SK-N-DZ (cell line): ENCODE measurements at regions not wholly inside any gene's neighbourhood (a gene's known extent, or its start where the extent isn't known, plus 50 kb on each side); places are given as distances from the start of the nearest gene placed in this dataset.
"Not testable (repeated sequence)": the region's sequence is repeated elsewhere in the genome, so short reads cannot be mapped to it uniquely, and the experiment has no call there.

Experiments used
- DNase-seq: peaks from one replicate; pipeline ENCODE4 v3.0.0-alpha.2; 2015; ENCODE audit warnings: low spot score

- no peak for DNase-seq
Measured at GRCh38 chr5:118379470-118379869, 608.9 kb downstream of the DTWD2 start.

- DNase-seq = no peak
Measured at GRCh38 chr5:118378959-118379358, 609.4 kb downstream of the DTWD2 start.

- no peak for DNase-seq
Measured at GRCh38 chr5:118377420-118377819, 610.9 kb downstream of the DTWD2 start.

- DNase-seq = no peak
Measured at GRCh38 chr5:118371973-118372831, 616.1 kb downstream of the DTWD2 start.

GRCh38 chr5:118366429-118366828 lies 621.9 kb downstream of the DTWD2 start:
- no peak for DNase-seq

DNA sequence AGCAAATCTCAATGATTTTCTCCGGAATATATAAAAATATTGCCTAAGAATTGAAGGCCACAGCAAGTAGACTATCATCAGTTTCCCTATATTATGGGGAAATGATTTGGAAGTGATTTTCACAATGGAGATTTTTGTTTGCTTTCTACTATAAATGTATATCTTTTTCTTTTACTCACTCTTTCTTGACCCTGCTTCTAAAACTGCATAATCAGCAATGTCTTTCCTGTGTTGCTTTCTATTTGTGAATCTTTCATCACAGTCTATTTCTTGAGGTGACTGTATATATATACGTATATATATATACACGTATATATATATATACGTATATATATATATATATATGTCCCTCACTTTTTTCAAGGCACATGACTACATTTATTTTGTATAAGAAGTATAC lies 622.6 kb downstream of the DTWD2 start:
- no peak for DNase-seq

DNA sequence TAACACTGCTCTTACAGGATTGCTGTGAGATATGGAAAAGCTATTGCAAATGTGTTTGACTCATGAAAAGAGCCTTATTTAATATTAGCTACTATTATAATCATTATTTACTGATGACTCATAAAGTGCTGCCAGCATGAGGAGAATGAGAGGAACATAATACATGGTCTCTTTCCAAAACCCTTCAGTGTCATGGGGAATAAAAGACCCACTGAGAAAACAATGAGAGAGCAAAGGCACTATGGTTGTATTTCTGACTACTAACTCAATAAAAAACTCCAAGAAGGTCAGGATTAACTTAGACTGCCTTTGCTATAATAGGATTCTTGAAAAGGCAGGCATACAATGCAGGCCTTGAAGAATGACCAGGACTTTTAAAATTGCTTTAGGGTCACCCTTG lies 633.5 kb downstream of the DTWD2 start:
- no peak for DNase-seq

- no peak for DNase-seq
Measured at GRCh38 chr5:118353970-118354369, 634.4 kb downstream of the DTWD2 start.

GRCh38 chr5:118336468-118336867 lies 651.9 kb downstream of the DTWD2 start:
- no peak for DNase-seq

DNA sequence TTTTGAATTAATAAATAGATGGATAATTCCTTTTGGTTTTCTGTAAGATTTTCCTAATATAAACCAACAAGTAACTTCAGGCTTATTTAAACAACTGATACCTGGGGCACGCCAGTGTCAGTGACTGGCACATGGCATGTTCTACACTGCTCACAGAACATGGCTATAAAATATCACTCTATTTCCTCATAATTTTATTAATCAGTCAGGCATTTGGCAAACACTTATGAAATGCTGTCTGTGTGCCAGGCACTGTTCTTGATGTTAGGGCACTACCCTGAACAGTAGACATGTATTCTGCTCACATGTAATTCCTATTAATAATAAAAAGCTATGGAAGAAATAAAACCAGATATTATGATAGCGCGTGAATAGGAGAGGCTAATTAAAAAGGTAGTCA lies 661.0 kb downstream of the DTWD2 start:
- DNase-seq = no peak

DNA sequence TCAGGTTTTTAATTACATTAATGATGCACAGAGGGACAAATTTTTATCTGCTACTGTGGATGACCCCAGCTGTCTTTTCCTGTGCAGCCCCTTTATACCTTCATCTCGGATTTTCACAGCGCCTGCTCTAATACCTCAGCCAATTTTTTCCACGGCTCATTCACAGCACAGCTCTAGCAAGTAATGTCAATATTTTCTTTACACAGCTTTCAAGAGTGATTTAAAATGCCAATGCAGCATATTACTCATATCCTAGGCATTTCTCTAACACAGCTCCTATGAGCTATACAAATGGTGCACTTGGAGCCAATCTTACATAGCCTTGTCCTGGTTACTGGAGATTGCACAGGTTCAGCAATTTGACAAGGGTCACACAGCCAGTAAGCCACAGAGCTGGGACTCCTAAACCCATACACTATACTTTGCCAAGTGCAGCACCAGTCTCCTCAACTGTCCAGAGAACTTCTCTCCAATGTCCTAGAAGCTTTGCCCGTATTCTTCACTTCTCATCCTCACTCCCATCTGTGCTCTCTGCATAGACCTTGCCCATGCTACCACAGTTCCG lies 661.8 kb downstream of the DTWD2 start:
- no peak for DNase-seq

DNA sequence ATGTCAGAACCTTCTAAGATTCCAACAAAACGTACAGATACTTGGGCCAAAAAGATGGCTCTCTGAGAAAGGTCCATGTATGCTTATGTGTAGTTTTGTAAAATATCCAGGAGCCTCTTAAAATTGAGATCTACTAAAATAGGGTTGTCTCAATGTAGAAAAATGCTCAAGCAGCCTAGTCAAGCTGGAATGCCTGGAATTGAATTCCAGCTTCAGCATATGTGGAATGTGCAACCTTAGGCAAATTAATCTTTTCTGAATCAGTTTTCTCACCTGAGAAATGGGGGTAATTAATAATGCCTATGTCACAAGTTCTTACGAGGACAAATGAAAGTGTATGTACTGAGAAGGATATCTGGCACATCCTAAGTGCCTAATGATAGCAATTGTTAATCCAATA lies 662.4 kb downstream of the DTWD2 start:
- DNase-seq = no peak

DNA sequence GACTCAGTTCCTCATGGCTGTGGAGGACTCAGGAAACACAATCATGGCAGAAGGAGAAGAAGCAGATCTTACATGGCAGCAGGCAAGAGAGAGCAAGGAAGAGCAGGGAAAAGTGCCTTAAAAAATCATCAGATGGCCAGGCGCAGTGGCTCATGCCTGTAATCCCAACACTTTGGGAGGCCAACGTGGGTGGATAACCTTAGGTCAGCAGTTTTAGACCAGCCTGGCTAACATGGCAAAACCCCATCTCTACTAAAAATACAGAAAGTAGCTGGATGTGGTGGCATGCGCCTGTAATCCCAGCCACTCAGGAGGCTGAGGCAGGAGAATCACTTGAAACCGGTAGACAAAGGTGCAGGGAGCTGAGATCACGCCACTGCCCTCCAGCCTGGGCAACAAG lies 664.6 kb downstream of the DTWD2 start:
- DNase-seq = not testable (repeated sequence)

DNA sequence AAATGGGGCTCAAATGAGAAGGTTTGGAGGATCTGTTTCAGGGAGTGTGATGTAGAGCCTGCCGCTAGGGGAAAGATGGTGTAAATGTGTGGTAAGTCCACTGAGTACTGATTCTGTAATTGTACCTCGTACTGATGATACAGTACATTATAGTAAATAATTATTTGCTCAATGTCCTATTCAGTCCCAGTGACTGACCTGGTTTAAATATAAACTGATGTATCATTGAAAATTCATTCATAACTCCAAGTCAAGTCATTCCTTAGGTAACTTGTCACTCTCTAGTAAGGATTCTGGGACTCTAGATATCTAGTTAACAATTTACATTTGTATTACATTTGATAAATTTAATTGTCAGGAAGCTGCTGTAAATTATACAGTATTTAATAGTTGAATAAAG lies 667.3 kb downstream of the DTWD2 start:
- no peak for DNase-seq

DNA sequence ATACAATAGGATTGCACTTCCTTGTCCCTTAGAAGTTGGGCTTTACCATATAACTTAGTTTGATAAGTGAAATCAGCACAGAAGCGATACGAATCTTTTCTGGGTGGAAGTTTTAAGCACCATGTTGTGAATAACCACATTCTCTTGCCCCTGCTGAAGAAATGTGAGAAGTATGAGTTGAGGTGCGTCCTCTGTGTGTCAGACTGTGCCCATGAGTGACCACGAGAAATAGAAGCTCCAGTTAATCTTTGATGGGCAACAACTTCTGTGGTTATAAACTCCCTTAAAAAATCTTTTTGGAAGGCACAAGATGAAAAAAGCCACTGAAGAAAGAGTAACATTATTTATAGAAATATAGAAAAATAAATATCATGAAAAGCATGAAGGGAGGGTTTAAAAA lies 668.2 kb downstream of the DTWD2 start:
- DNase-seq = no peak

- DNase-seq = no peak
Measured at GRCh38 chr5:118314931-118315330, 673.4 kb downstream of the DTWD2 start.

DNA sequence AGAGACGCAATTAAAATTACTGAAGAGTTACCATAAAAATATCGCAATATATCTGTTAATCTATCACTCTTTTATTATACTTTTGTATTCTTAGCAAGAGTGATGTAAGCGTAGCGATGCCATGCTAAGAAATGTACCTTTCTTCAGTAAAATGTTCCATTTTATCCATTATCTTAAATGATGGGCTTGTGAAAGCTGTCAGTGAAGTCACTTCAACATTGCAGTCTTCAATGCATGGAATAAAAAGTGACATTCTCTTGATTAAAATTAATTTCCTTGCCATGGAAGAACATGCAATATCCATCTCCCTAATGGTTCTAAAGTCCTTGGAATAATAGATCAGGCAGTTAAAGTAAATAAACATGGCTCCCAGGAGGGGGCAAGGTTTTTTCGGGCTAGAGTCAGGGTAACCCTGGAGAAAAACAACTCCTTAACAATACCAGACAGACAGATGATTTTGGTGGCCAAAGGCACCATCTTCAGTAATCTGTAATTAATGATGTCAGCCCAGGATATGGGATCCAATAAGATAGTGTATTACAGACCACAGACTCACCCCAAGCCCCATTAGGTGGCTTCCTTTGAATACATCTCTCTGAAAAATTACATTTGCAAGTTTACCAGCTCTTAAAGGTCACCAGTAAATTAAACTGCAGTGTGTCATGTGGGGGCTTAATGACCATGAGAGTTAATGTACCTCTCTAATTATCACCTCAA lies 677.1 kb downstream of the DTWD2 start:
- DNase-seq = no peak

- DNase-seq = no peak
Measured at GRCh38 chr5:118310401-118310800, 677.9 kb downstream of the DTWD2 start.

DNA sequence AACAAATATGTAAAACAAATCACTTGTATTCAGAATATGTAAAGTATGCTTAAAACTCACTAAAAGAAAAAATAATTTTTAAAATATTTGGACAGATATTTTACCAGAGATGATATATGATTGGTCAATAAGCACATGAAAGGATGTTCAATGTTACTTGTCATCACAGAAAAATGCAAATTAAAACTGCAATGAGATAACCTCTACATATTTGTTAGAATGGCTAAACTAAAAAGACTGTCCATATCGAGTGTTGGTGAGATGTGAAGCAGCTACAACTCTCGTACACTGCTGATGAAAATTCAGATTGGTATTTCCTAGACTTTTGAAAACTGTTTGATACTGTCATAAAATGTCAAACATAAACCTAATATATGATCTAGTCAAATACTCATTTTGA lies 685.1 kb downstream of the DTWD2 start:
- no peak for DNase-seq

DNA sequence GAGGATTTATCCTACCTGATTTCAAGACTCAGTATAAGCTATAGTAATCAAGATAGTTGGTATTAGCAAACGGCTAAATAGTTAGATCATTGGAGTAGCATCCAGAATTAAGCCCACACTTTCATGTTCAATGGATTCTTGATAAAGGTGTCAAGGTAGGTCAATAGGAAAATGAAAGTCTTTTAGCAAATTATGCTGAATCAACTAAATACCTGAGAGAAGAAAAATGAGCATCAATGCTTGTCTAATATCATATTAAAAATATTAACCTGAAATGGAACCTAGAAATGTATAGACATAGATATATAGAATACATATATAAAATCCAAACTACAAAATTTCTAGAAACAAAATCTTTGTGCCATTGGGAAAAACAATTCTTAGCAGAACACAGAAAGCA lies 685.6 kb downstream of the DTWD2 start:
- DNase-seq = no peak

- DNase-seq = no peak
Measured at GRCh38 chr5:118301696-118302095, 686.7 kb downstream of the DTWD2 start.

GRCh38 chr5:118295045-118295444 lies 693.3 kb downstream of the DTWD2 start:
- DNase-seq = no peak

DNA sequence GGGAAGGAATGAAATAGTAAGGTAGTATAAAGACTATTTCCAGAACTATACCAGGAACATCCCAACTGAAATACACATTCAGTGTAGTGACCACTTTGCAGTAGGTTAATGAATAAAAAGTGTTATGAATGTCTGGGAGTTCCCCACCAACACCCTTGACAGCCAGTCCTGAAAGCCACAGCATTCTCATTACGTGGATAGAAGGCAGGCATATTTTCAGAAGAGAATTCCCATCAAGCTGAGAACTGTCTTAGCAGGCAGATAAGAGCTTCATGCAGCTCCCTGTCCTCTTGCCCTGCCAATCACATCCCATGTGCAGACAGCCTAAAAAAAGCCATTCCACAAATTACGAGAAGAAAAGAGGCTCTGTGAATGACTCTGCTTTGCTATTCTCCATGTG lies 695.0 kb downstream of the DTWD2 start:
- no peak for DNase-seq
